GM12892 (cell line): ENCODE measurements at regions not wholly inside any gene's neighbourhood (a gene's known extent, or its start where the extent isn't known, plus 50 kb on each side); places are given as distances from the start of the nearest gene placed in this dataset.

Experiments used
- POLR2AphosphoS5 ChIP-seq: IDR thresholded peaks from 2 replicates; pipeline ENCODE4 v1.6.1; 2011; ENCODE audit warnings: low read depth, low read length, control low read depth
- TAF1 ChIP-seq: IDR thresholded peaks from 2 replicates; pipeline ENCODE4 v1.6.1; 2011; ENCODE audit warnings: low read depth, mild to moderate bottlenecking, control low read depth, low read length, borderline replicate concordance

DNA sequence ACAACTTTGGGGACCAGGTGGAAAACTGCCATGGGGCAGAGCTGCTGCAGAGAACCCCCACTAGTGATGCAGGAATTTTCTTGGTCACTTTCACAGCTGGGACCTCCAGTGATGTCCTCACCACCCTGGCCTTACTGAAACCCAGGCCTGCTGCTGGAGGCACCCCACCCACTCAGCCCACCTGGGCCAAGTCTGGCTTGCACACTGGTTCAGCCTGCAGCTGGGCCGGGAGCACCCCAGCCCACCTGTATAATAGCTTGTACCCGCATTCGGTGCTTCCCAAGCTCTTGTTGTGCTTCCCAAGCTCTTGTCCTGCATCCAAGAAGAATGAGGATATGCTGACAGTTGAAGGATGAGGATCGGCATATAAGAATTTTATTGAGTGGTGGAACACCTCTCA is 86.4 kb upstream of the ZMAT1 start:
- TF ChIP-seq TAF1 (no peak), POLR2AphosphoS5 (no peak)
